ENCODE measurements at regions not wholly inside any gene's neighbourhood (a gene's known extent, or its start where the extent isn't known, plus 50 kb on each side); places are given as distances from the start of the nearest gene placed in this dataset.

DNA sequence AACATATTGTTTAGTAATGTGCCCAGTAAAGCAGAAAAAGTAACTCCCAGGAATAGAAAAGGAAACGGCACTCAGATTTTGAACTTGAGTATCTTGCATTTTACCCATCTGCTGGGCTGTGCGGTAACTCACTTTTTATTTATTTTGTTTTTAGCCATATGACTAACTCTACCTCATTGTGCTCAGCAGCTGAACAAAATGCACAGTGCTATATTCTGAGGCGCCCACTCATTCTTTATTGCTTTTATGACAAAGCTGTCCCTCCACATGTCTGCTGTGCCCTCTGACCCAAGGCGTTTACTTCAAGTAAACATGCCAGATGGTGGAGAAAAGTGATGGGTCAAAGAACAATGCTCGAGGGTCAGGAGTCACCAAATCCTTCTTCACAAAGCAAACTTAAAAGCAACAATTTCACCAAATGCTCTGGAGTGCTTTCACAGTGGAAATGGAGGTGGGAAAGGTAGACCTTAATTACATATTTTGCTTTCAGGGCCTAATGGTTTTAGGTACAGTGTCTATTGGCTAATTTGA, 215.2 kb upstream of the ELAVL2 start:
- no peak overlapping the region for H3K4me3 ChIP-seq (ENCODE audit: low read depth, low read length)
- TF ChIP-seq, protein P1, sequence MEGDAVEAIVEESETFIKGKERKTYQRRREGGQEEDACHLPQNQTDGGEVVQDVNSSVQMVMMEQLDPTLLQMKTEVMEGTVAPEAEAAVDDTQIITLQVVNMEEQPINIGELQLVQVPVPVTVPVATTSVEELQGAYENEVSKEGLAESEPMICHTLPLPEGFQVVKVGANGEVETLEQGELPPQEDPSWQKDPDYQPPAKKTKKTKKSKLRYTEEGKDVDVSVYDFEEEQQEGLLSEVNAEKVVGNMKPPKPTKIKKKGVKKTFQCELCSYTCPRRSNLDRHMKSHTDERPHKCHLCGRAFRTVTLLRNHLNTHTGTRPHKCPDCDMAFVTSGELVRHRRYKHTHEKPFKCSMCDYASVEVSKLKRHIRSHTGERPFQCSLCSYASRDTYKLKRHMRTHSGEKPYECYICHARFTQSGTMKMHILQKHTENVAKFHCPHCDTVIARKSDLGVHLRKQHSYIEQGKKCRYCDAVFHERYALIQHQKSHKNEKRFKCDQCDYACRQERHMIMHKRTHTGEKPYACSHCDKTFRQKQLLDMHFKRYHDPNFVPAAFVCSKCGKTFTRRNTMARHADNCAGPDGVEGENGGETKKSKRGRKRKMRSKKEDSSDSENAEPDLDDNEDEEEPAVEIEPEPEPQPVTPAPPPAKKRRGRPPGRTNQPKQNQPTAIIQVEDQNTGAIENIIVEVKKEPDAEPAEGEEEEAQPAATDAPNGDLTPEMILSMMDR (IDR thresholded peaks at IDR 0.05; ENCODE audit: insufficient read depth, low read length) = no peak
- DNase-seq (ENCODE audit: low read depth) = no peak

DNA sequence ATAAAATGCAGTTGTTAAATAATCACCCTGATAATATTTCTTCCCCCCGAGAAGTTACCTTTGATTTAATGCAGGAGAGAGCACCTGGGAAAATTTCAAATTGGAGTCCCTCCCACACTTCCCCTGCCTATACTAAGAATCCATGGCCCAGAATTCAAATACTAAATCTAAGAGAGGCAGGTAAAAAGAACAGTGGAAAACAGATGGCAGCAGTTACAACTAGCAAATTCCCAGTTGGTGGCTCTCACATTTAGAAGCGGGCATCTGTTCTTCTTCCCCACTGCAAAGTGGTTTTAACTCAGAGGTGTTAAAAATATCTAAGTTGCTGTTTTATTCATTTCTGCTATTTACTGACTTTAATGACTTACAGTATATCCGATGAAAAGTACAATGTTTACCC, 210.4 kb upstream of the ELAVL2 start:
- TF ChIP-seq, protein P1 (IDR thresholded peaks at IDR 0.05; ENCODE audit: insufficient read depth, low read length) = no peak
- DNase-seq (ENCODE audit: low read depth) = no peak
- no peak overlapping the region for H3K4me3 ChIP-seq (ENCODE audit: low read depth, low read length)

DNA sequence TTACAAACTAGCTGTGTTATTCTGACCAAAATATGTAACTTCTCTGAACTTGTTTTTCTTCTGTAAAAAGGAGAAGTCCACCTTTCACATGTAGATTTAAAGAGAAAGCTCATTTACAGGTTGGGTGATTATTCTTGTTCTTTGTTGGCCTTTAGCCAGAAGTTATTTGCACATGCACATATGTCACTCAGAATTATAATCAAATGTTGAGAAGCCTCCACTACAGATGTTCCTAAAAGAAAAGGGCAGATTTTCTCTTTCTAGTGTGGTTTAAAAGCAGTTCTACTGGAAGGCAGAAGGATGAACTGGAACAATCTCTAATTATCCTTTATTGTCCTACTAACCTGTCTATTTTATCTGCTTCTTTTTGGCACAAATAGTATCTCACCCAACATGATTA, 209.8 kb upstream of the ELAVL2 start:
- no peak for DNase-seq (ENCODE audit: low read depth)
- H3K4me3 ChIP-seq (ENCODE audit: low read depth, low read length) = no peak overlapping the region
- TF ChIP-seq, protein P1 (IDR thresholded peaks at IDR 0.05; ENCODE audit: insufficient read depth, low read length) = no peak

DNA sequence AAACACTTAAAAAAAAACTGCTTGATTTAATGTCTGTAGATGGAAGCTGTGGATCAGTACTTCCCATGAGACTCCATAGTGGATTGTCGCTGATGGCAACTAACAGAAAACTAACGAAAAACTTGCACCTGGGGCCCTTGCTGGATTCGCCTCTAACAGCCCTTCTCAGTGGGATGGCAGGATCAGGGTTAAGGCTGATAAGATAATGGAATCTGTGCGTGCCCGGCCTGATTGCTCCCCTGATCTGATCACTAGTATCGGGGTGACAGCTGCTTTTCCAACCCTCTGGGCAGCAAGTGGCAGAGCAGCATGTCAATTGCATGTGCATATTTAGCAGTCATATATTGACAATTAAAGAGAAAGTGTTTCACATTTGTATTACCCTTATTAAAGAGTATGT, 185.8 kb upstream of the ELAVL2 start:
- TF ChIP-seq, protein P1 (IDR thresholded peaks at IDR 0.05; ENCODE audit: insufficient read depth, low read length) = no peak
- H3K4me3 ChIP-seq (ENCODE audit: low read depth, low read length) = no peak overlapping the region
- no peak for DNase-seq (ENCODE audit: low read depth)

DNA sequence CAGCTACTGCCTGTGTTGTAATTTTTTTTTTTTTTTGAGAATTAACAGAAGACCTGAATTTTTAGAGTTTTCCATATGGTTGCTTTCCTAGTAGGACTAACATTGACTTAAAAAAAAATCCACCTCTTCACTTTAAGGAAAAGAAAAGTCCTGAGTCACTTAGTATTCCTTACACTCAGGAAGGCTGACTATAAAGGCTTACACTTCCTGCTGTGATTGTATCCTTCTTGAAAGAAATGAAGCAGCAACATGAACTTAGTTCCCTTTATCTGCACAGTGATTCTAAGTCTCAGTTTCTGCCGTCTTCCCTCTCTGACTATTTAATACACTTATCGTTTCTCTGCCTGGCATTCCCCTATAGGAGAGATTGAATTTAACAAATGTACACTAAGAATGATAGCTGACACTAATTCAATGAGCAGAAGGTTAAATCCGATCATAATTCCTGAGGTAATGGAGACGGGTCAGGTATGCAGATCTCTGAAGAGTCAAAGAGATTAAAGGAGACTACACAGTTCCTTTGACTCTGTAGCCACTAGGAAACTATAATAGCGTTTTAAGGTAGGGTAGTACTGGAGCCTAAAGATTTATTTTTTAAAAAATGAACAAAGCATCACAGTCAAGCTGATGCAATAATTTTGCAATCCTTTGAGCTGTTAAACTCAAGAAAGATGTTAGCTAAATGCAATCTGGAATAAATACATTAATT, 185.1 kb upstream of the ELAVL2 start:
- DNase-seq (ENCODE audit: low read depth) = no peak
- TF ChIP-seq, protein P1 (IDR thresholded peaks at IDR 0.05; ENCODE audit: insufficient read depth, low read length) = no peak

DNA sequence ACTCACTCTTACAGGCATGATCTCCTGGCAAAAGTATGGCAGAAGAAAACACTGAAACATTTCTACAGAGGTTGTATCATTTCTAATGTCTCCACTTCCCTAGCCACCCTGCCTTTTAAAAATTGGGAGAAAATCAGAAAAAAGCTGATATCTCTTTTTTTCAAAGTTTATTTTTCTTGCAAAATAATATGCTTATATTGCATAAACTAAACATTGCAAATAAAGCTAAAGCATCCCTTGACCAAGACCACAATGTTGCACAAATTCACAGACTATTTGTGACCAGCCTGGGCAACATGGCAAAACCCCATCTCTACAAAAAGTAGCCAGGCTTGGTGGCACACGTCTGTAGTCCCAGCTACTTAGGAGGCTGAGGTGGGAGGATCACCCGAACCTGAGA, 183.3 kb upstream of the ELAVL2 start:
- no peak for DNase-seq (ENCODE audit: low read depth)
- TF ChIP-seq, protein P1 (IDR thresholded peaks at IDR 0.05; ENCODE audit: insufficient read depth, low read length) = no peak
- no peak overlapping the region for H3K4me3 ChIP-seq (ENCODE audit: low read depth, low read length)

More for the DNA sequence above, 185.1 kb upstream of the ELAVL2 start:
- H3K4me3 ChIP-seq (ENCODE audit: low read depth, low read length) = no peak overlapping the region
